Osteoblast (primary cell): ENCODE measurements at regions not wholly inside any gene's neighbourhood (a gene's known extent, or its start where the extent isn't known, plus 50 kb on each side); places are given as distances from the start of the nearest gene placed in this dataset.

ENCODE experiments used
- DNase-seq: peaks from one replicate; pipeline ENCODE4 v3.0.0; 2011; ENCODE audit warnings: low spot score, mixed read lengths; ENCODE audit not compliant: insufficient read length; ENCODE audit errors: missing footprints
- H2AFZ ChIP-seq: 2 replicates; pipeline ENCODE4 v1.6.0; 2011; ENCODE audit warnings: mild to moderate bottlenecking, low read length
- H3K27ac ChIP-seq: 2 replicates; pipeline ENCODE4 v1.5.1; 2011; ENCODE audit warnings: mild to moderate bottlenecking, low read depth, low read length, moderate library complexity
- H3K27me3 ChIP-seq: 2 replicates; pipeline ENCODE4 v1.6.0; 2012; ENCODE audit warnings: mild to moderate bottlenecking, control low read depth, inconsistent platforms, low read length, moderate library complexity; ENCODE audit not compliant: insufficient read depth
- H3K36me3 ChIP-seq: 2 replicates; pipeline ENCODE4 v1.5.1; 2011; ENCODE audit warnings: mild to moderate bottlenecking, low read length, control low read depth, moderate library complexity; ENCODE audit not compliant: insufficient read depth
- H3K4me1 ChIP-seq: 2 replicates; pipeline ENCODE4 v1.5.1; 2011; ENCODE audit warnings: mild to moderate bottlenecking, low read length, control low read depth, moderate library complexity; ENCODE audit not compliant: insufficient read depth
- H3K4me2 ChIP-seq: 2 replicates; pipeline ENCODE4 v1.6.0; 2011; ENCODE audit warnings: mild to moderate bottlenecking, low read length; ENCODE audit not compliant: insufficient read depth
- H3K4me3 ChIP-seq: fragments of 200-600 bp; sonication (generic); 3 replicates; pipeline ENCODE4 v1.5.1; 2012; ENCODE audit warnings: mild to moderate bottlenecking, low read length, inconsistent platforms; ENCODE audit not compliant: insufficient read depth
- H3K79me2 ChIP-seq: 2 replicates; pipeline ENCODE4 v1.6.0; 2012; ENCODE audit warnings: mild to moderate bottlenecking, low read length, control low read depth, inconsistent platforms; ENCODE audit not compliant: insufficient read depth
- H3K9me3 ChIP-seq: 2 replicates; pipeline ENCODE4 v1.5.1; 2011; ENCODE audit warnings: low read depth, low read length, control low read depth
- H4K20me1 ChIP-seq: 2 replicates; pipeline ENCODE4 v1.6.0; 2012; ENCODE audit warnings: mild to moderate bottlenecking, low read length, control low read depth; ENCODE audit not compliant: insufficient read depth
- CTCF ChIP-seq: IDR thresholded peaks from 2 replicates; pipeline ENCODE4 v1.5.1; 2011; ENCODE audit warnings: mild to moderate bottlenecking, low read depth, low read length, moderate library complexity; ENCODE audit errors: extremely low read depth

GRCh38 chr4:140255927-140256326 is 101.9 kb upstream of the MAML3 start:
- peak overlapping the region; percentile 37 for H3K4me2 ChIP-seq
- no peak overlapping the region for H2AFZ ChIP-seq
- H3K36me3 ChIP-seq, result no peaks in the 10 kb centered on the region
- DNase-seq, result no peak
- H3K4me1 ChIP-seq, result peaks cover 48% of the 10 kb centered on the region
- TF ChIP-seq CTCF, result no peak
- H4K20me1 ChIP-seq, result no peaks in the 10 kb centered on the region
- H3K27ac ChIP-seq, result peak overlapping the region; percentile 21
- H3K4me3 ChIP-seq, result no peak overlapping the region
- H3K9me3 ChIP-seq, result no peaks in the 10 kb centered on the region
- no peaks in the 10 kb centered on the region for H3K27me3 ChIP-seq
- H3K79me2 ChIP-seq, result no peaks in the 10 kb centered on the region

- Histone ChIP-seq H2AFZ (no peak overlapping the region), H3K79me2 (no peaks in the 10 kb centered on the region), H3K4me2 (peak overlapping the region; percentile 37), H3K4me1 (peaks cover 46% of the 10 kb centered on the region), H3K4me3 (no peak overlapping the region), H3K36me3 (no peaks in the 10 kb centered on the region), H4K20me1 (no peaks in the 10 kb centered on the region), H3K9me3 (no peaks in the 10 kb centered on the region), H3K27ac (peak overlapping the region; percentile 21), H3K27me3 (no peaks in the 10 kb centered on the region)
- TF ChIP-seq CTCF, result no peak
- no peak for DNase-seq
Measured at GRCh38 chr4:140255467-140255866, 101.5 kb upstream of the MAML3 start.

DNA sequence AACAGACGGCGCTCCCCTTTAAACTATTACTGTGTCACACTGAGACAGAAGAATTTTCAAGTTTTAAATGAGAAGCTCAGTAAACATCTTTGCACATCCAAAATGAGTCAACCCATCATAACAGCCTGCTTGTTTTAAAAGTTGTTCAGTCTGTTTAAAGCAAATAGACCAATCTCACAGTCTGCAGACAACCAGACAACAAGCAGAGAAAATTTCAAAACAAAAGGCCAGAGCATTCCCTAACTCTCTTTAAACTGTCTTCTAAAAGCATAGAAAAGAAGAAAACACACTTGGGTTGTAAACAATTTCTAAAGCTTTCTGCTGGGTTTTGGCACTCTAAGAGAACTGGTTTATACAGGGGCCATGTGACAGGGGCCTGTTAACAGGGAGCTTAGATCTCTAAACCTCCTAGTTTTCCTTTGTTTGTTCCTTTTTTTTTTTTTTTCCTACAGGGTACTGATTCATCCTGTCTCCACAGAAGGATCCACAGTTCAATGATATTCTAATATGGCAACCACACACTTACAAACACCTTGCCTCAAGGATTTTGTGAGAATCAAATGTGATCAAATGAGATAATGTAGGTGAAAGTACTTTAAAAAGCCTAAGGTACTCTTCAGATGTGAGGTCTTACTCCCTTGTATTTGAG is 100.8 kb upstream of the MAML3 start:
- Histone ChIP-seq H3K36me3 (no peaks in the 10 kb centered on the region), H3K9me3 (no peaks in the 10 kb centered on the region), H3K79me2 (no peaks in the 10 kb centered on the region), H4K20me1 (no peaks in the 10 kb centered on the region), H3K27me3 (no peaks in the 10 kb centered on the region), H3K4me3 (no peak overlapping the region), H3K27ac (peak overlapping the region; percentile 21), H3K4me1 (peaks cover 40% of the 10 kb centered on the region), H3K4me2 (no peak overlapping the region), H2AFZ (no peak overlapping the region)
- no peak for TF ChIP-seq CTCF
- DNase-seq, result no peak

- Histone ChIP-seq H3K4me2 (peak overlapping the region; percentile 70), H3K36me3 (no peaks in the 10 kb centered on the region), H2AFZ (peak overlapping the region; percentile 61), H3K27me3 (no peaks in the 10 kb centered on the region), H3K27ac (no peak overlapping the region), H4K20me1 (no peaks in the 10 kb centered on the region), H3K4me3 (peak overlapping the region; percentile 71), H3K79me2 (no peaks in the 10 kb centered on the region), H3K9me3 (no peaks in the 10 kb centered on the region), H3K4me1 (peaks cover 40% of the 10 kb centered on the region)
- no peak for TF ChIP-seq CTCF
- DNase-seq, result no peak
Measured at GRCh38 chr4:140253556-140254027, 99.6 kb upstream of the MAML3 start.
